H9 (cell line): ENCODE measurements at regions not wholly inside any gene's neighbourhood (a gene's known extent, or its start where the extent isn't known, plus 50 kb on each side); places are given as distances from the start of the nearest gene placed in this dataset.

Experiments
- DNase-seq: peaks from one replicate; pipeline ENCODE4 v3.0.0-alpha.2; 2017
- H2AFZ ChIP-seq: one replicate; pipeline ENCODE4 v1.6.1; 2013; ENCODE audit warnings: mild to moderate bottlenecking, low read length, control low read depth, moderate library complexity
- H2AK5ac ChIP-seq: 2 replicates; pipeline ENCODE4 v1.6.1; 2013; ENCODE audit warnings: low read length, control low read depth, mixed read lengths; ENCODE audit not compliant: insufficient read length
- H2BK120ac ChIP-seq: one replicate; pipeline ENCODE4 v1.6.1; 2013; ENCODE audit warnings: low read depth, mild to moderate bottlenecking, low read length, control low read depth, inconsistent platforms; ENCODE audit not compliant: poor library complexity, severe bottlenecking
- H2BK12ac ChIP-seq: 2 replicates; pipeline ENCODE4 v1.6.1; 2013; ENCODE audit warnings: low read length, control low read depth, mixed read lengths, low read depth; ENCODE audit not compliant: insufficient read length
- H2BK15ac ChIP-seq: 2 replicates; pipeline ENCODE4 v1.6.1; 2013; ENCODE audit warnings: low read depth, low read length, control low read depth
- H2BK20ac ChIP-seq: one replicate; pipeline ENCODE4 v1.6.1; 2013; ENCODE audit warnings: low read depth, mild to moderate bottlenecking, low read length, control low read depth, inconsistent platforms; ENCODE audit not compliant: poor library complexity, severe bottlenecking
- H2BK5ac ChIP-seq: 2 replicates; pipeline ENCODE4 v1.6.1; 2013; ENCODE audit warnings: low read length, control low read depth, mixed read lengths; ENCODE audit not compliant: insufficient read length
- H3K14ac ChIP-seq: 2 replicates; pipeline ENCODE4 v1.6.1; 2013; ENCODE audit warnings: low read length, control low read depth; ENCODE audit not compliant: insufficient read depth
- H3K18ac ChIP-seq: 2 replicates; pipeline ENCODE4 v1.6.1; 2013; ENCODE audit warnings: low read depth, mild to moderate bottlenecking, mixed read lengths, low read length, control low read depth; ENCODE audit not compliant: insufficient read length
- H3K23ac ChIP-seq: 2 replicates; pipeline ENCODE4 v1.6.1; 2013; ENCODE audit warnings: low read length, control low read depth, mixed read lengths, low read depth; ENCODE audit not compliant: insufficient read length
- H3K23me2 ChIP-seq: 2 replicates; pipeline ENCODE4 v1.6.1; 2013; ENCODE audit warnings: low read depth, mild to moderate bottlenecking, mixed read lengths, low read length, control low read depth; ENCODE audit not compliant: insufficient read length, poor library complexity, severe bottlenecking
- H3K27ac ChIP-seq: 2 replicates; pipeline ENCODE4 v1.5.1; 2013; ENCODE audit warnings: low read length, control low read depth, mixed read lengths, low read depth; ENCODE audit not compliant: insufficient read length
- H3K27me3 ChIP-seq: 2 replicates; pipeline ENCODE4 v1.6.1; 2013; ENCODE audit warnings: low read length, control low read depth, inconsistent platforms; ENCODE audit not compliant: insufficient read depth
- H3K4ac ChIP-seq: 2 replicates; pipeline ENCODE4 v1.6.1; 2013; ENCODE audit warnings: low read depth, mild to moderate bottlenecking, control low read depth, inconsistent platforms, low read length, moderate library complexity
- H3K4me1 ChIP-seq: 2 replicates; pipeline ENCODE4 v1.6.1; 2013; ENCODE audit warnings: low read length, control low read depth, inconsistent platforms; ENCODE audit not compliant: insufficient read depth
- H3K4me2 ChIP-seq: 2 replicates; pipeline ENCODE4 v1.6.1; 2013; ENCODE audit warnings: low read length, control low read depth, mixed read lengths; ENCODE audit not compliant: insufficient read length, insufficient read depth
- H3K56ac ChIP-seq: 2 replicates; pipeline ENCODE4 v1.6.1; 2013; ENCODE audit warnings: low read depth, mild to moderate bottlenecking, mixed read lengths, low read length, control low read depth; ENCODE audit not compliant: insufficient read length
- H3K79me1 ChIP-seq: 2 replicates; pipeline ENCODE4 v1.6.1; 2013; ENCODE audit warnings: low read depth, mild to moderate bottlenecking, moderate library complexity, low read length, control low read depth, inconsistent platforms; ENCODE audit not compliant: insufficient read depth, poor library complexity, severe bottlenecking
- H3K79me2 ChIP-seq: 2 replicates; pipeline ENCODE4 v1.6.1; 2013; ENCODE audit warnings: low read length, control low read depth, inconsistent platforms; ENCODE audit not compliant: insufficient read depth
- H3K9ac ChIP-seq: 2 replicates; pipeline ENCODE4 v1.6.1; 2013; ENCODE audit warnings: low read length, control low read depth, mixed read lengths; ENCODE audit not compliant: insufficient read length; ENCODE audit errors: extremely low read depth
- H3K9me3 ChIP-seq: one replicate; pipeline ENCODE4 v1.6.1; 2013; ENCODE audit warnings: low read depth, low read length, inconsistent platforms; ENCODE audit not compliant: control insufficient read depth
- H3T11ph ChIP-seq: one replicate; pipeline ENCODE4 v1.6.1; 2013; ENCODE audit warnings: mild to moderate bottlenecking, low read length, control low read depth, inconsistent platforms
- H4K20me1 ChIP-seq: one replicate; pipeline ENCODE4 v1.6.1; 2013; ENCODE audit not compliant: control insufficient read depth, insufficient read length, insufficient read depth
- H4K5ac ChIP-seq: 2 replicates; pipeline ENCODE4 v1.6.1; 2013; ENCODE audit warnings: low read depth, mild to moderate bottlenecking, mixed read lengths, low read length, control low read depth; ENCODE audit not compliant: insufficient read length
- H4K8ac ChIP-seq: replicated peaks from 2 replicates; pipeline ENCODE4 v1.6.1; 2013; ENCODE audit warnings: low read length, control low read depth, mixed read lengths, low read depth; ENCODE audit not compliant: insufficient read length
- H4K91ac ChIP-seq: 2 replicates; pipeline ENCODE4 v1.6.1; 2013; ENCODE audit warnings: low read depth, mild to moderate bottlenecking, moderate library complexity, mixed read lengths, low read length, control low read depth; ENCODE audit not compliant: insufficient read length
- H3K27ac Mint-ChIP-seq, 3 experiments: 2 replicates in 2 of 3; 3 replicates in 1 of 3; pipeline ENCODE4 v1.8.0; 2020 to 2021; ENCODE audit warnings: mixed read lengths in 3 of 3, mild to moderate bottlenecking in 1 of 3, moderate library complexity in 1 of 3
- H3K27me3 Mint-ChIP-seq: 2 replicates; pipeline ENCODE4 v1.8.0; 2021; ENCODE audit warnings: low read depth, mild to moderate bottlenecking, moderate library complexity, mixed read lengths
- H3K36me3 Mint-ChIP-seq, 3 experiments: 2 replicates in 2 of 3; 3 replicates in 1 of 3; pipeline ENCODE4 v1.8.0; 2020 to 2021; ENCODE audit warnings: low read depth in 3 of 3, mixed read lengths in 3 of 3; ENCODE audit not compliant: insufficient read depth in 1 of 3
- H3K4me1 Mint-ChIP-seq, 2 experiments: 2 replicates each; pipeline ENCODE4 v1.8.0; 2020; ENCODE audit warnings: mixed read lengths in 2 of 2
- H3K4me3 Mint-ChIP-seq, 2 experiments: 2 replicates in 1 of 2; 3 replicates in 1 of 2; pipeline ENCODE4 v1.8.0; 2020 to 2021; ENCODE audit warnings: mild to moderate bottlenecking in 2 of 2, mixed read lengths in 2 of 2, moderate library complexity in 1 of 2
- H3K9me3 Mint-ChIP-seq, 2 experiments: 2 replicates in 1 of 2; 3 replicates in 1 of 2; pipeline ENCODE4 v1.8.0; 2020; ENCODE audit warnings: mild to moderate bottlenecking in 2 of 2, mixed read lengths in 2 of 2, moderate library complexity in 1 of 2
- WGBS: extraction: QIAGEN DNeasy Blood & Tissue Kit; methylation state at CpG from one replicate; pipeline ENCODE4 v1.1.7; 2013; ENCODE audit warnings: missing lambda C conversion rate, low lambda C conversion rate, mixed read lengths; ENCODE audit not compliant: insufficient read length; ENCODE audit errors: extremely low coverage; 5-methylcytosine and 5-hydroxymethylcytosine counted together
- TF ChIP-seq, protein P1 (sequence below): fragments of 200-600 bp; sonication (generic); conservative IDR thresholded peaks from 3 replicates; pipeline ENCODE4 v1.8.0; 2021; ENCODE audit warnings: antibody characterized with exemption, mild to moderate bottlenecking

DNA sequence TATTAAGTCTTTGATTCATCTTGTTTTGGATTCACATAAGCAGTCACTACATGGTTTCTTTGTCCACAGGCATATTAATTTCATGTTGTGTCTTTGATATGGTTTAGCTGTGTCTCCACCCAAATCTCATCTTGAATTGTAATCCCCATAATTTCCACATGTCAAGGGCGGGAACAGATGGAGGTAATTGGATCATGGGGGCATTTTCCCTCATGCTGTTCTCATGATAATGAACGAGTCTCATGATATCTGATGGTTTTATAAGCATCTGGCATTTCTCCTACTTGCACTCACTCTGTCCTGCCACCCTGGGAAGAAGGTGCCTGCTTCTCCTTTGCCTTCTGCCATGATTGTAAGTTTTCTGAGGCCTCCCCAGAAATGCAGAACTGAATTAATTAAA, 1811.2 kb upstream of the PCDH10 start:
- no peak overlapping the region for H4K8ac ChIP-seq
- no peak overlapping the region for H4K5ac ChIP-seq
- Mint-ChIP-seq H3K27ac (no peak overlapping the region), H3K9me3 (peaks cover 2 to 3% of the 10 kb centered on the region in 2 experiments; a peak in 2 of 5 replicates), H3K27me3 (no peaks in the 10 kb centered on the region), H3K4me3 (no peak overlapping the region), H3K36me3 (no peaks in the 10 kb centered on the region), H3K4me1 (no peaks in the 10 kb centered on the region)
- H3K9me3 ChIP-seq = no peaks in the 10 kb centered on the region
- no peaks in the 10 kb centered on the region for H3K27me3 ChIP-seq
- H3K23me2 ChIP-seq = no peaks in the 10 kb centered on the region
- H3K18ac ChIP-seq = no peak overlapping the region
- no peak overlapping the region for H4K91ac ChIP-seq
- H3K14ac ChIP-seq = no peak overlapping the region
- no peak overlapping the region for H2BK5ac ChIP-seq
- no peaks in the 10 kb centered on the region for H4K20me1 ChIP-seq
- no peak overlapping the region for H2BK20ac ChIP-seq
- no peak overlapping the region for H3K56ac ChIP-seq
- H3K9ac ChIP-seq = no peak overlapping the region
- no peak overlapping the region for H3K4me2 ChIP-seq
- H3K4me1 ChIP-seq = no peaks in the 10 kb centered on the region
- no peak overlapping the region for H2BK120ac ChIP-seq
- H2BK15ac ChIP-seq = no peak overlapping the region
- H3K27ac ChIP-seq = no peak overlapping the region
- H3T11ph ChIP-seq = no peak overlapping the region
- H3K4ac ChIP-seq = no peak overlapping the region
- H3K23ac ChIP-seq = no peak overlapping the region
- no CpG with 5 or more reads among the region's 2 CpGs for WGBS
- H2AFZ ChIP-seq = no peak overlapping the region
- DNase-seq = no peak
- TF ChIP-seq, protein P1, sequence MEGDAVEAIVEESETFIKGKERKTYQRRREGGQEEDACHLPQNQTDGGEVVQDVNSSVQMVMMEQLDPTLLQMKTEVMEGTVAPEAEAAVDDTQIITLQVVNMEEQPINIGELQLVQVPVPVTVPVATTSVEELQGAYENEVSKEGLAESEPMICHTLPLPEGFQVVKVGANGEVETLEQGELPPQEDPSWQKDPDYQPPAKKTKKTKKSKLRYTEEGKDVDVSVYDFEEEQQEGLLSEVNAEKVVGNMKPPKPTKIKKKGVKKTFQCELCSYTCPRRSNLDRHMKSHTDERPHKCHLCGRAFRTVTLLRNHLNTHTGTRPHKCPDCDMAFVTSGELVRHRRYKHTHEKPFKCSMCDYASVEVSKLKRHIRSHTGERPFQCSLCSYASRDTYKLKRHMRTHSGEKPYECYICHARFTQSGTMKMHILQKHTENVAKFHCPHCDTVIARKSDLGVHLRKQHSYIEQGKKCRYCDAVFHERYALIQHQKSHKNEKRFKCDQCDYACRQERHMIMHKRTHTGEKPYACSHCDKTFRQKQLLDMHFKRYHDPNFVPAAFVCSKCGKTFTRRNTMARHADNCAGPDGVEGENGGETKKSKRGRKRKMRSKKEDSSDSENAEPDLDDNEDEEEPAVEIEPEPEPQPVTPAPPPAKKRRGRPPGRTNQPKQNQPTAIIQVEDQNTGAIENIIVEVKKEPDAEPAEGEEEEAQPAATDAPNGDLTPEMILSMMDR = no peak
- no peak overlapping the region for H2BK12ac ChIP-seq
- H3K79me2 ChIP-seq = no peaks in the 10 kb centered on the region
- H2AK5ac ChIP-seq = no peak overlapping the region
- no peaks in the 10 kb centered on the region for H3K79me1 ChIP-seq
